ENCODE measurements at regions not wholly inside any gene's neighbourhood (a gene's known extent, or its start where the extent isn't known, plus 50 kb on each side); places are given as distances from the start of the nearest gene placed in this dataset.

DNA sequence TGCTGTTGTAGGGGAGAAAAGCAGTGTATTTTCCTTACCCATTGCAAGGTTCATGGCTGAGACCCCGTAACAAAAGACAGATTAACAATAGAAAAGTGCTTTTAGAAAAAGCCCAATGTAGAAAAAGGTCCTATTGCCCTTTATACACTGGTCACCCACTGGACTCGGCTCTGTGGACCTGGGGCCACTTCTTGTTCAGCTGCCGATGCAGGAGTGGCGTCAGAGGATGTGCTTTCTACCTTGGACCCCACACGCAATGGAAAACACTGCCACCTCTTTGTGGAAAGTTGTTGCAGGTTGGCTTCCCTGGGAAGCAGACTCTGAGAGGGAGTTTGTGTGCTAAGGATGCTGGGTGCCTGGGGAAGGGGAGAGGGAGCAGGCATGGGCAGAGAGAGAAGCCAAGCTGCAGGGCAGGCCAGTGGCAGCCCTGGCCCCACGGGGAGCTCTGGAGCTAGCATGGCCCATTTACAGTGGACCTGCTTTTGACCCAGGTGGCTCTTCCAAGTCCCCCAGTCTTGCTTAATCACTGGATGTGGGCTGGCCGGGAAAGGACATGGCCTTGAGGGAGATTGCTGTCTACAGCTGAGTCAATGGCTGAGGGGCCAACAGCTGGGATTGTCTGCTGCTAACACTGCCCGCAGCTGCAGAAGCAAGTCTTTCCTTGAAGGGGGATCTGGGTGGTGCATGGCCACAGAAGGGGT is 142.9 kb downstream of the CDC5L start:
- TF ChIP-seq ZNF670 (tag by site-specific recombination; IDR thresholded peaks at IDR 0.05; ENCODE audit: low read depth) (no peak), ZNF146 (tag by site-specific recombination; IDR thresholded peaks at IDR 0.05) (no peak), KLF10 (tag by site-specific recombination; IDR thresholded peaks at IDR 0.05) (no peak), ZNF138 (tag by site-specific recombination; IDR thresholded peaks at IDR 0.05; ENCODE audit: borderline replicate concordance) (no peak), ZNF175 (tag by site-specific recombination; IDR thresholded peaks at IDR 0.05) (no peak), ZNF292 (tag by site-specific recombination; IDR thresholded peaks at IDR 0.05; ENCODE audit: borderline replicate concordance, low read depth) (no peak), WT1 (tag by site-specific recombination; IDR thresholded peaks at IDR 0.05) (no peak), RBAK (tag by site-specific recombination; IDR thresholded peaks at IDR 0.05) (no peak), TRIM28 (IDR thresholded peaks at IDR 0.05; ENCODE audit: borderline replicate concordance, low read length) (no peak), ZNF548 (tag by site-specific recombination; IDR thresholded peaks at IDR 0.05) (no peak), ZNF560 (tag by site-specific recombination; IDR thresholded peaks at IDR 0.05; ENCODE audit: borderline replicate concordance) (no peak), ZNF426 (tag by site-specific recombination; IDR thresholded peaks at IDR 0.05) (no peak), ZNF174 (tag by site-specific recombination; IDR thresholded peaks at IDR 0.05) (no peak), ZNF37A (tag by site-specific recombination; IDR thresholded peaks at IDR 0.05) (no peak), KLF9 (tag by site-specific recombination; IDR thresholded peaks at IDR 0.05; ENCODE audit: low read depth) (no peak), ZNF561 (tag by site-specific recombination; IDR thresholded peaks at IDR 0.05; ENCODE audit: borderline replicate concordance) (no peak), ZFP3 (tag by site-specific recombination; IDR thresholded peaks at IDR 0.05; ENCODE audit: low read depth) (no peak), ZNF169 (tag by site-specific recombination; IDR thresholded peaks at IDR 0.05) (no peak)
- TF ChIP-seq, protein P1, sequence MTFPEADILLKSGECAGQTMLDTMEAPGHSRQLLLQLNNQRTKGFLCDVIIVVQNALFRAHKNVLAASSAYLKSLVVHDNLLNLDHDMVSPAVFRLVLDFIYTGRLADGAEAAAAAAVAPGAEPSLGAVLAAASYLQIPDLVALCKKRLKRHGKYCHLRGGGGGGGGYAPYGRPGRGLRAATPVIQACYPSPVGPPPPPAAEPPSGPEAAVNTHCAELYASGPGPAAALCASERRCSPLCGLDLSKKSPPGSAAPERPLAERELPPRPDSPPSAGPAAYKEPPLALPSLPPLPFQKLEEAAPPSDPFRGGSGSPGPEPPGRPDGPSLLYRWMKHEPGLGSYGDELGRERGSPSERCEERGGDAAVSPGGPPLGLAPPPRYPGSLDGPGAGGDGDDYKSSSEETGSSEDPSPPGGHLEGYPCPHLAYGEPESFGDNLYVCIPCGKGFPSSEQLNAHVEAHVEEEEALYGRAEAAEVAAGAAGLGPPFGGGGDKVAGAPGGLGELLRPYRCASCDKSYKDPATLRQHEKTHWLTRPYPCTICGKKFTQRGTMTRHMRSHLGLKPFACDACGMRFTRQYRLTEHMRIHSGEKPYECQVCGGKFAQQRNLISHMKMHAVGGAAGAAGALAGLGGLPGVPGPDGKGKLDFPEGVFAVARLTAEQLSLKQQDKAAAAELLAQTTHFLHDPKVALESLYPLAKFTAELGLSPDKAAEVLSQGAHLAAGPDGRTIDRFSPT (tag by site-specific recombination; IDR thresholded peaks at IDR 0.05) = no peak
- TF ChIP-seq, protein P2, sequence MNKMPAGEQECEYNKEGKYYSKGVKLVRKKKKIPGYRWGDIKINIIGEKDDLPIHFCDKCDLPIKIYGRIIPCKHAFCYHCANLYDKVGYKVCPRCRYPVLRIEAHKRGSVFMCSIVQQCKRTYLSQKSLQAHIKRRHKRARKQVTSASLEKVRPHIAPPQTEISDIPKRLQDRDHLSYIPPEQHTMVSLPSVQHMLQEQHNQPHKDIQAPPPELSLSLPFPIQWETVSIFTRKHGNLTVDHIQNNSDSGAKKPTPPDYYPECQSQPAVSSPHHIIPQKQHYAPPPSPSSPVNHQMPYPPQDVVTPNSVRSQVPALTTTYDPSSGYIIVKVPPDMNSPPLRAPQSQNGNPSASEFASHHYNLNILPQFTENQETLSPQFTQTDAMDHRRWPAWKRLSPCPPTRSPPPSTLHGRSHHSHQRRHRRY (tag by site-specific recombination; IDR thresholded peaks at IDR 0.05) = no peak
- POLR2A ChIA-PET = no interaction called here
- no peak overlapping the region for H3K27ac ChIP-seq (ENCODE audit: extremely low read depth, low read depth, low read length)
- H3K36me3 ChIP-seq (ENCODE audit: control insufficient read depth in 2 of 2, insufficient read depth in 1 of 2, low read length in 2 of 2) = no peaks in the 10 kb centered on the region
- H3K9me3 ChIP-seq (ENCODE audit: control insufficient read depth, insufficient read depth, low read depth, low read length) = no peaks in the 10 kb centered on the region
- no peaks in the 10 kb centered on the region for H3K4me1 ChIP-seq (ENCODE audit: control insufficient read depth, insufficient read depth, low read length)
- CTCF ChIA-PET = interaction anchor here (0.8 to 1.0 kb wide), 2 partner anchors 21 to 55 kb away, joined by 3 to 4 read pairs; no protein-coding TSS in a partner anchor
- H3K4me3 ChIP-seq (ENCODE audit: low read depth, low read length) = no peak overlapping the region

DNA sequence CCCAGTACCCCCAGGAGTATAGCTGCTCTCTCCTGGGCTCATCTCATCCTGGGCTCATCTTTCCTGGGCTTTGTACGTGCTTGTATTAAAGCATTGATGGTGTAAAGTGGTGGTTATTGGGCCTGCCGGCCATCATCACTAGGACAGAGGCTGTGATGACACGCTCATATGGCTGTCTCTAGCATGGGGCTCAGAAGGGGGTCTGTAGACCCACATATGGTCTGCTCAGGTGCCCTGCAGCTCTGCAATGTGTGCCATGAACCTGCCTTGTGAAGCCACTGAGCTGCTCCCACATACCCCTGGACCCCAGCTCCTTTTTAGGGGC is 143.4 kb downstream of the CDC5L start:
- CTCF ChIA-PET = interaction anchor here (0.8 to 1.0 kb wide), 2 partner anchors 22 to 55 kb away, joined by 3 to 4 read pairs; no protein-coding TSS in a partner anchor
- POLR2A ChIA-PET = no interaction called here
- Histone ChIP-seq H3K9me3 (ENCODE audit: control insufficient read depth, insufficient read depth, low read depth, low read length) (no peaks in the 10 kb centered on the region), H3K36me3 (ENCODE audit: control insufficient read depth in 2 of 2, insufficient read depth in 1 of 2, low read length in 2 of 2) (no peaks in the 10 kb centered on the region), H3K27ac (ENCODE audit: extremely low read depth, low read depth, low read length) (no peak overlapping the region), H3K4me3 (ENCODE audit: low read depth, low read length) (no peak overlapping the region), H3K4me1 (ENCODE audit: control insufficient read depth, insufficient read depth, low read length) (no peaks in the 10 kb centered on the region)
- no peak for TF ChIP-seq ZNF324 (tag by site-specific recombination; IDR thresholded peaks at IDR 0.05)
